22Rv1 (cell line): ENCODE measurements at regions not wholly inside any gene's neighbourhood (a gene's known extent, or its start where the extent isn't known, plus 50 kb on each side); places are given as distances from the start of the nearest gene placed in this dataset.

Source experiments
- CTCF ChIP-seq: fragments of 450-650 bp; IDR thresholded peaks from 2 replicates; pipeline ENCODE4 v1.5.1; 2017; ENCODE audit warnings: mild to moderate bottlenecking
- ZFX ChIP-seq: fragments of 450-650 bp; IDR thresholded peaks from 2 replicates; pipeline ENCODE4 v1.6.1; 2017; ENCODE audit warnings: antibody characterized with exemption, borderline replicate concordance

DNA sequence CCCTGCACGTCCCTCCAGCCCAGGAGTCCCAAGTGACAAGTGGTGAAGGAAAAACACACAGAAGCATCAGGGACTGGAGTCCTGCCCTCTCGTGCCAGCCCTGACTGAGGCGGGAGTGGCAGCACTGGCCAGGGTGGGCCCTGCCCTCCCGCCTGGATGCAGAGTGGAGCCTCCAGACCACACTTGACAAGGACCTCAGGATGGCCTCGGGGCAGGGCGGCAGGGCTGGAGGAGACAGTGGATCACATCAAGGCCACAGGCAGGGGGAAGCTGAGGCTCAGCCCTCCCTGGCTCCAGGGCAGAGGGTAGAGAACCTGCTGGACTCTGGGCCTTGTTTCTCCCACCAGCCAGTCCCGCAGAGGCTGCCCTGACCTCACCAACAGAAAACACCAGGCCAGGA, 128.8 kb upstream of the CDH4 start:
- TF ChIP-seq CTCF (no peak), ZFX (no peak)
